ENCODE measurements at regions not wholly inside any gene's neighbourhood (a gene's known extent, or its start where the extent isn't known, plus 50 kb on each side); places are given as distances from the start of the nearest gene placed in this dataset.
A peak's percentile ranks its signal among the peaks of the same experiment; 100 is the strongest.

DNA sequence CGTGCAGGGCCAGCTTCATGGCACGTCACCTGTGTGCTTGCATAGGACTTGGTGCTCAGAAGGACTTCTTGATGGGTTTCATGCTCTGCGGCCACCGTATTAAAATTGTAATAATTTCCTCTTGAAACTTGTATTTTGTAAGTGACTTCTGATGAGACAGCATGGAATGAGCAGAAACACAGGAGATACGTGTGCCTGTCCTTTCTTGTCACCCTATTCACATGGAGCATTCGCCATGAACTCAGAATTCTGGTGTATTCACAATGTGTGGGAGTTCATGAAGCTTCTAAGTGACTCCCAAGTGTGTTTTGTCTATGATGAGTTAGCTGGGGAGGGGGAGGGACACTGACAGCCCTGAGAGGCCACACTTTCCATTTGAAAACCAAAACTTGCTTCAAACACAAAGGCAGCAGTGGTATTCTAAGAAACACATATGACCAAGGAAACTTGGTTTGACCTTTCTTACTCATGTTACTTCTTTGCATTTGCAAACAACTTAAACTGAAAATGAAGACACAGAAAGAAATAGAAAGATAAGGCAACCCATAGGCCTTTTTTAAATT, 92.1 kb upstream of the NEDD9 start (continued):
- TF ChIP-seq, protein P1, sequence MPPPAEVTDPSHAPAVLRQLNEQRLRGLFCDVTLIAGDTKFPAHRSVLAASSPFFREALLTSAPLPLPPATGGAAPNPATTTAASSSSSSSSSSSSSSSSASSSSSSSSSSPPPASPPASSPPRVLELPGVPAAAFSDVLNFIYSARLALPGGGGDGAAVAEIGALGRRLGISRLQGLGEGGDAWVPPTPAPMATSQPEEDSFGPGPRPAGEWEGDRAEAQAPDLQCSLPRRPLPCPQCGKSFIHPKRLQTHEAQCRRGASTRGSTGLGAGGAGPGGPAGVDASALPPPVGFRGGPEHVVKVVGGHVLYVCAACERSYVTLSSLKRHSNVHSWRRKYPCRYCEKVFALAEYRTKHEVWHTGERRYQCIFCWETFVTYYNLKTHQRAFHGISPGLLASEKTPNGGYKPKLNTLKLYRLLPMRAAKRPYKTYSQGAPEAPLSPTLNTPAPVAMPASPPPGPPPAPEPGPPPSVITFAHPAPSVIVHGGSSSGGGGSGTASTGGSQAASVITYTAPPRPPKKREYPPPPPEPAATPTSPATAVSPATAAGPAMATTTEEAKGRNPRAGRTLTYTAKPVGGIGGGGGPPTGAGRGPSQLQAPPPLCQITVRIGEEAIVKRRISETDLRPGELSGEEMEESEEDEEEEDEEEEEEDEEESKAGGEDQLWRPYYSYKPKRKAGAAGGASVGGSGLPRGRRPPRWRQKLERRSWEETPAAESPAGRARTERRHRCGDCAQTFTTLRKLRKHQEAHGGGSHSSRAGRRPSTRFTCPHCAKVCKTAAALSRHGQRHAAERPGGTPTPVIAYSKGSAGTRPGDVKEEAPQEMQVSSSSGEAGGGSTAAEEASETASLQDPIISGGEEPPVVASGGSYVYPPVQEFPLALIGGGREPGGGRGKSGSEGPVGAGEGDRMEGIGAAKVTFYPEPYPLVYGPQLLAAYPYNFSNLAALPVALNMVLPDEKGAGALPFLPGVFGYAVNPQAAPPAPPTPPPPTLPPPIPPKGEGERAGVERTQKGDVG (CRISPR knock-in tag; IDR thresholded peaks at IDR 0.05; ENCODE audit: borderline replicate concordance) = no peak
- TF ChIP-seq ZNF530 (CRISPR knock-in tag; IDR thresholded peaks at IDR 0.05; ENCODE audit: low read depth) (no peak; the same call in 1 of the 2 replicates), ARID3A (IDR thresholded peaks at IDR 0.05; ENCODE audit: low read depth, low read length) (no peak), ATF4 (CRISPR knock-in tag; IDR thresholded peaks at IDR 0.05) (no peak), CBX1 (IDR thresholded peaks at IDR 0.05; ENCODE audit: low read depth) (no peak), CEBPG (CRISPR knock-in tag; IDR thresholded peaks at IDR 0.05) (no peak), ZNF589 (CRISPR knock-in tag; conservative IDR thresholded peaks at IDR 0.05) (peak; percentile 45; the same call in 1 of the 2 replicates), JARID2 (CRISPR knock-in tag; IDR thresholded peaks at IDR 0.05; ENCODE audit: insufficient replicate concordance) (no peak), DRAP1 (CRISPR knock-in tag; IDR thresholded peaks at IDR 0.05) (no peak), ATF5 (CRISPR knock-in tag; IDR thresholded peaks at IDR 0.05; ENCODE audit: low read depth) (no peak), ZSCAN31 (CRISPR knock-in tag; IDR thresholded peaks at IDR 0.05; ENCODE audit: low read depth) (0 out of 2 replicates have a peak, but pooled peaks have one; percentile 16), TCF7 (IDR thresholded peaks at IDR 0.05; ENCODE audit: low read depth) (no peak), PRPF4 (IDR thresholded peaks at IDR 0.05; ENCODE audit: low read depth, low read length, poor library complexity, severe bottlenecking) (peak; percentile 63), ZSCAN21 (CRISPR knock-in tag; IDR thresholded peaks at IDR 0.05; ENCODE audit: borderline replicate concordance) (no peak), BATF2 (CRISPR knock-in tag; IDR thresholded peaks at IDR 0.05) (no peak), FLYWCH1 (CRISPR knock-in tag; IDR thresholded peaks at IDR 0.05) (no peak)
- TF ChIP-seq, protein P2, sequence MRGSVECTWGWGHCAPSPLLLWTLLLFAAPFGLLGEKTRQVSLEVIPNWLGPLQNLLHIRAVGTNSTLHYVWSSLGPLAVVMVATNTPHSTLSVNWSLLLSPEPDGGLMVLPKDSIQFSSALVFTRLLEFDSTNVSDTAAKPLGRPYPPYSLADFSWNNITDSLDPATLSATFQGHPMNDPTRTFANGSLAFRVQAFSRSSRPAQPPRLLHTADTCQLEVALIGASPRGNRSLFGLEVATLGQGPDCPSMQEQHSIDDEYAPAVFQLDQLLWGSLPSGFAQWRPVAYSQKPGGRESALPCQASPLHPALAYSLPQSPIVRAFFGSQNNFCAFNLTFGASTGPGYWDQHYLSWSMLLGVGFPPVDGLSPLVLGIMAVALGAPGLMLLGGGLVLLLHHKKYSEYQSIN (CRISPR knock-in tag; IDR thresholded peaks at IDR 0.05; ENCODE audit: borderline replicate concordance) = no peak
- TF ChIP-seq, protein P3, sequence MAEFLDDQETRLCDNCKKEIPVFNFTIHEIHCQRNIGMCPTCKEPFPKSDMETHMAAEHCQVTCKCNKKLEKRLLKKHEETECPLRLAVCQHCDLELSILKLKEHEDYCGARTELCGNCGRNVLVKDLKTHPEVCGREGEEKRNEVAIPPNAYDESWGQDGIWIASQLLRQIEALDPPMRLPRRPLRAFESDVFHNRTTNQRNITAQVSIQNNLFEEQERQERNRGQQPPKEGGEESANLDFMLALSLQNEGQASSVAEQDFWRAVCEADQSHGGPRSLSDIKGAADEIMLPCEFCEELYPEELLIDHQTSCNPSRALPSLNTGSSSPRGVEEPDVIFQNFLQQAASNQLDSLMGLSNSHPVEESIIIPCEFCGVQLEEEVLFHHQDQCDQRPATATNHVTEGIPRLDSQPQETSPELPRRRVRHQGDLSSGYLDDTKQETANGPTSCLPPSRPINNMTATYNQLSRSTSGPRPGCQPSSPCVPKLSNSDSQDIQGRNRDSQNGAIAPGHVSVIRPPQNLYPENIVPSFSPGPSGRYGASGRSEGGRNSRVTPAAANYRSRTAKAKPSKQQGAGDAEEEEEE (CRISPR knock-in tag; IDR thresholded peaks at IDR 0.05; ENCODE audit: borderline replicate concordance) = no peak

Measured in HepG2 (cell line).